ENCODE measurements at regions not wholly inside any gene's neighbourhood (a gene's known extent, or its start where the extent isn't known, plus 50 kb on each side); places are given as distances from the start of the nearest gene placed in this dataset.

- DNase-seq (ENCODE audit: low spot score) = no peak
- Histone ChIP-seq H3K9me3 (ENCODE audit: control insufficient read depth in 4 of 4, low read length in 3 of 4) (no peaks in the 10 kb centered on the region), H3K4me3 (ENCODE audit: low read depth in 1 of 3, low read length in 3 of 3) (no peak overlapping the region), H3K4me1 (ENCODE audit: control insufficient read depth in 4 of 4, insufficient read depth in 4 of 4, low read length in 3 of 4) (peaks cover 0 to 12% (median 8%) of the 10 kb centered on the region in 4 donors), H3K27me3 (ENCODE audit: control insufficient read depth in 4 of 4, insufficient read depth in 4 of 4, low read length in 3 of 4) (no peaks in the 10 kb centered on the region), H3K27ac (ENCODE audit: low read depth in 1 of 2, low read length in 2 of 2) (no peak overlapping the region), H3K9ac (ENCODE audit: low read depth in 1 of 2, low read length in 2 of 2) (no peak overlapping the region), H3K36me3 (ENCODE audit: control insufficient read depth in 4 of 4, insufficient read depth in 3 of 4, low read depth in 1 of 4, low read length in 3 of 4) (no peaks in the 10 kb centered on the region)
- WGBS = 87% methylated on average over 24 of the region's 24 CpGs
- TF ChIP-seq YY1 (IDR thresholded peaks at IDR 0.05) = no peak
- TF ChIP-seq EGR1 (IDR thresholded peaks at IDR 0.05; ENCODE audit: low read depth in 2 of 2) = no peak
- no peak for TF ChIP-seq REST (IDR thresholded peaks at IDR 0.05)
- no peak for TF ChIP-seq TAF1 (conservative IDR thresholded peaks at IDR 0.05)
- no peak for TF ChIP-seq CTCF (IDR thresholded peaks at IDR 0.05; ENCODE audit: low read depth, low read length, missing input control)
- TF ChIP-seq HNF4A (conservative IDR thresholded peaks at IDR 0.05) = peak; percentile 59 to 76
- TF ChIP-seq JUND (IDR thresholded peaks at IDR 0.05) = no peak
- TF ChIP-seq FOXA1 (IDR thresholded peaks at IDR 0.05) = no peak
- TF ChIP-seq FOXA2 (IDR thresholded peaks at IDR 0.05) = no peak
- peak in 1 of 2 donors; percentile 23 for TF ChIP-seq RAD21 (IDR thresholded peaks at IDR 0.05)
- TF ChIP-seq HNF4G (IDR thresholded peaks at IDR 0.05) = no peak
- no peak for TF ChIP-seq GABPA (IDR thresholded peaks at IDR 0.05 in 1 of 2, conservative IDR thresholded peaks at IDR 0.05 in 1 of 2)
- TF ChIP-seq RXRA (IDR thresholded peaks at IDR 0.05) = peak in 1 of 2 donors; percentile 41
Observed at GRCh38 chr2:8599421-8600242, 82.2 kb upstream of the ID2 start.

DNA sequence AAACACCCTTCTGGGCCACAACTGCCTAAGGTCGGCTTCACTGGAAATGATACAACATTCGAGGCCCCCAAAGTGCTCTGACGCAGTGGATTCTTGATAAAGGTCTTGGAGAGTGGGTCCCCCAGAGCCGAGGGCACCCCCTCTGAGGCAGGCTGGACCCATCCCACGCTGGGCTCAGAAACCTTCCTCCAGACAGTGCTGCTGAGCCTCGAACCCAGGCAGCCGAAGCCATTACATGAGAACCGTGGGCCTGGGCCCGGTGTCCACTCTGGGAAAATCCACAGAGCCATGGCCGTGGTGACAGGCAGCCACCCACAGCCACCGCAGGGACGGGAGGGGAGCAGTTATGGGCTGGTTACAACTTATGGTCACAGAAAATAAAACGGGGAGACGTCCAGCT, 81.4 kb upstream of the ID2 start:
- DNase-seq (ENCODE audit: low spot score) = no peak
- no peak for TF ChIP-seq GABPA (IDR thresholded peaks at IDR 0.05 in 1 of 2, conservative IDR thresholded peaks at IDR 0.05 in 1 of 2)
- TF ChIP-seq YY1 (IDR thresholded peaks at IDR 0.05) = no peak
- no peak for TF ChIP-seq ZBTB33 (IDR thresholded peaks at IDR 0.05)
- no peak for TF ChIP-seq RXRA (IDR thresholded peaks at IDR 0.05)
- no peak for TF ChIP-seq HNF4A (conservative IDR thresholded peaks at IDR 0.05)
- TF ChIP-seq HNF4G (IDR thresholded peaks at IDR 0.05) = no peak

More for the DNA sequence above, 81.4 kb upstream of the ID2 start:
- no peak overlapping the region for H3K4me3 ChIP-seq (ENCODE audit: low read depth in 1 of 3, low read length in 3 of 3)
- no peak overlapping the region for H3K9ac ChIP-seq (ENCODE audit: low read depth in 1 of 2, low read length in 2 of 2)
- no peak overlapping the region for H3K27ac ChIP-seq (ENCODE audit: low read depth in 1 of 2, low read length in 2 of 2)
- no peaks in the 10 kb centered on the region for H3K27me3 ChIP-seq (ENCODE audit: control insufficient read depth in 4 of 4, insufficient read depth in 4 of 4, low read length in 3 of 4)
- no peaks in the 10 kb centered on the region for H3K9me3 ChIP-seq (ENCODE audit: control insufficient read depth in 4 of 4, low read length in 3 of 4)
- 97% methylated on average over 14 of the region's 14 CpGs for WGBS
- H3K4me1 ChIP-seq (ENCODE audit: control insufficient read depth in 4 of 4, insufficient read depth in 4 of 4, low read length in 3 of 4) = peaks cover 0 to 12% (median 8%) of the 10 kb centered on the region in 4 donors
- no peaks in the 10 kb centered on the region for H3K36me3 ChIP-seq (ENCODE audit: control insufficient read depth in 4 of 4, insufficient read depth in 3 of 4, low read depth in 1 of 4, low read length in 3 of 4)
